ENCODE measurements at regions not wholly inside any gene's neighbourhood (a gene's known extent, or its start where the extent isn't known, plus 50 kb on each side); places are given as distances from the start of the nearest gene placed in this dataset.

DNA sequence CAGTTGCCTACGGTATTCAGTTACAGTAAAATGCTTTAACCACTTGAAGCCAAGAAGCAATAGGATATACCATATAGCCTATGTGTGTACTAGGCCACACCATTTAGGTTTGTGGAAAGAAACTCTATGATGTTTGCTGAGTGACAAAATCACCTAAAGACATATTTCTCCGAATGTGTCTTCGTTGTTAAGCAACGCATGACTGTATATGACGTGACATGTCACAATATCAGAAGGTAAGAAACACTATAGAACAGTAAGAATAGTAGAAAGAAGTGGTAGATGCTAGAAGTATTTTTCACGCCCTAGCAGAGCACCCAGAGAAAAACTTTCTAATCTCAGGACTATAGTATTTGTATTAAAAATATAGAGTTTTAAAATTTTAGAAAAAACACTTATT is 1188.2 kb upstream of the B3GALT2 start:
- Histone ChIP-seq H4K20me1 (ENCODE audit: insufficient read depth) (no peaks in the 10 kb centered on the region), H3F3A (ENCODE audit: insufficient read depth, low read depth) (no peaks in the 10 kb centered on the region), H3K36me3 (ENCODE audit: low read depth) (no peaks in the 10 kb centered on the region), H3K4me1 (replicated peaks; ENCODE audit: insufficient read depth) (no peaks in the 10 kb centered on the region), H3K27ac (no peak overlapping the region), H3K9me2 (ENCODE audit: insufficient read depth) (no peaks in the 10 kb centered on the region), H2AFZ (no peak overlapping the region), H3K4me2 (no peak overlapping the region), H3K9me3 (ENCODE audit: insufficient read depth, low read depth) (no peaks in the 10 kb centered on the region), H3K27me3 (ENCODE audit: insufficient read depth, low read depth) (no peaks in the 10 kb centered on the region), H3K4me3 (no peak overlapping the region), H3K79me2 (ENCODE audit: low read depth) (no peaks in the 10 kb centered on the region)
- ChIA-PET POLR2A (ENCODE audit: unreplicated experiment) (no interaction called here), CTCF (no interaction called here)
- DNase-seq, result no peak
- TF ChIP-seq, protein P1, sequence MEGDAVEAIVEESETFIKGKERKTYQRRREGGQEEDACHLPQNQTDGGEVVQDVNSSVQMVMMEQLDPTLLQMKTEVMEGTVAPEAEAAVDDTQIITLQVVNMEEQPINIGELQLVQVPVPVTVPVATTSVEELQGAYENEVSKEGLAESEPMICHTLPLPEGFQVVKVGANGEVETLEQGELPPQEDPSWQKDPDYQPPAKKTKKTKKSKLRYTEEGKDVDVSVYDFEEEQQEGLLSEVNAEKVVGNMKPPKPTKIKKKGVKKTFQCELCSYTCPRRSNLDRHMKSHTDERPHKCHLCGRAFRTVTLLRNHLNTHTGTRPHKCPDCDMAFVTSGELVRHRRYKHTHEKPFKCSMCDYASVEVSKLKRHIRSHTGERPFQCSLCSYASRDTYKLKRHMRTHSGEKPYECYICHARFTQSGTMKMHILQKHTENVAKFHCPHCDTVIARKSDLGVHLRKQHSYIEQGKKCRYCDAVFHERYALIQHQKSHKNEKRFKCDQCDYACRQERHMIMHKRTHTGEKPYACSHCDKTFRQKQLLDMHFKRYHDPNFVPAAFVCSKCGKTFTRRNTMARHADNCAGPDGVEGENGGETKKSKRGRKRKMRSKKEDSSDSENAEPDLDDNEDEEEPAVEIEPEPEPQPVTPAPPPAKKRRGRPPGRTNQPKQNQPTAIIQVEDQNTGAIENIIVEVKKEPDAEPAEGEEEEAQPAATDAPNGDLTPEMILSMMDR (conservative IDR thresholded peaks at IDR 0.05), result no peak
- no peak for TF ChIP-seq EZH2 (IDR thresholded peaks at IDR 0.05; ENCODE audit: low read depth)
- intact Hi-C loops (cut with micrococcal nuclease; ENCODE audit: unreplicated experiment), result no loop called here
- BruUV-seq (replicated peaks), result no TSS peak

DNA sequence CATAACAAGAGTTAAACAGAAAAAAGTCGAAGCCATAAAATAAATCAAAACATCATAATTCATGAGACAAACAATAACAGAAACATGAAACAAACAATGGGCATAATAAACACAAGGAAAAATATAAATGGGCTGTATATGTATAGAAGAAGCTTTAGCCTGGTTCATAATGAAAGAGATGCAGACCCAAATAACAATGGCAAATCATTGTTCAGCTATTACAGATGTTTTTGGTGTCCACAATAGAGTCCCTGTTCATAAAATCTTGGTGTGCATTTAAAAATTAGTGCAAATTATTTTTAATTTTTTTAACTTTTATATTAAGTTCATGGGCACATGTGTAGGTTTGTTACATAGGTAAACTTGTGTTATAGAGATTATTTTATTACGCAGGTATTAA is 1185.9 kb upstream of the B3GALT2 start:
- no peaks in the 10 kb centered on the region for H3K4me1 ChIP-seq (replicated peaks; ENCODE audit: insufficient read depth)
- no peak for DNase-seq
- H2AFZ ChIP-seq, result no peak overlapping the region
- no peaks in the 10 kb centered on the region for H3K9me2 ChIP-seq (ENCODE audit: insufficient read depth)
- H3K4me2 ChIP-seq, result no peak overlapping the region
- H3K36me3 ChIP-seq (ENCODE audit: low read depth), result no peaks in the 10 kb centered on the region
- no peaks in the 10 kb centered on the region for H4K20me1 ChIP-seq (ENCODE audit: insufficient read depth)
- H3K9me3 ChIP-seq (ENCODE audit: insufficient read depth, low read depth), result no peaks in the 10 kb centered on the region
- CTCF ChIA-PET, result no interaction called here
- TF ChIP-seq, protein P1 (conservative IDR thresholded peaks at IDR 0.05), result no peak
- TF ChIP-seq EZH2 (IDR thresholded peaks at IDR 0.05; ENCODE audit: low read depth), result no peak
- no TSS peak for BruUV-seq (replicated peaks)
- POLR2A ChIA-PET (ENCODE audit: unreplicated experiment), result no interaction called here
- H3K4me3 ChIP-seq, result no peak overlapping the region
- H3K27me3 ChIP-seq (ENCODE audit: insufficient read depth, low read depth), result no peaks in the 10 kb centered on the region
- intact Hi-C loops (cut with micrococcal nuclease; ENCODE audit: unreplicated experiment), result no loop called here
- no peaks in the 10 kb centered on the region for H3K79me2 ChIP-seq (ENCODE audit: low read depth)
- H3K27ac ChIP-seq, result no peak overlapping the region
- no peaks in the 10 kb centered on the region for H3F3A ChIP-seq (ENCODE audit: insufficient read depth, low read depth)

DNA sequence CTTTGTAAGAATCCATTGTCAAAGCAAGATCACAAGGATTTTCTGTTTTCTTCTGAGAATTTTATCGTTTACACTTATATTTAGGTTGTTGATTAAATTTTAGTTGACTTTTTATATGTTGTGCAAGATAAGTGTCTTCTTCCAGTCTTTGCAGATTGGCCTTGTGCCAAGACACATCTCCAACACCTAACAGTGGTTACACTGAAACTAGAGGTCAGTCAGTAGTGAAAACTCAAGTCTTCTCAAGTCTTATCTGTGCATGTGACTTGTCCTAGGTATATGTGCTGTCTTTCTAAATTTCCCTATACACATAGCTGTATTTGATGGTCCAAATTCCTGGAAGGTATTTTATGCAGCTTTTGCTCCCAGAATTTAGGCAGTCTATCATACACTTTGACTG is 1183.2 kb upstream of the B3GALT2 start:
- CTCF ChIA-PET, result no interaction called here
- TF ChIP-seq, protein P1 (conservative IDR thresholded peaks at IDR 0.05), result no peak
- no peak for TF ChIP-seq EZH2 (IDR thresholded peaks at IDR 0.05; ENCODE audit: low read depth)
- no TSS peak for BruUV-seq (replicated peaks)
- H2AFZ ChIP-seq, result no peak overlapping the region
- no peaks in the 10 kb centered on the region for H4K20me1 ChIP-seq (ENCODE audit: insufficient read depth)
- POLR2A ChIA-PET (ENCODE audit: unreplicated experiment), result no interaction called here
- H3K9me2 ChIP-seq (ENCODE audit: insufficient read depth), result no peaks in the 10 kb centered on the region
- no peaks in the 10 kb centered on the region for H3K9me3 ChIP-seq (ENCODE audit: insufficient read depth, low read depth)
- no peak overlapping the region for H3K27ac ChIP-seq
- H3K36me3 ChIP-seq (ENCODE audit: low read depth), result no peaks in the 10 kb centered on the region
- H3K79me2 ChIP-seq (ENCODE audit: low read depth), result no peaks in the 10 kb centered on the region
- no peaks in the 10 kb centered on the region for H3K4me1 ChIP-seq (replicated peaks; ENCODE audit: insufficient read depth)
- no peaks in the 10 kb centered on the region for H3K27me3 ChIP-seq (ENCODE audit: insufficient read depth, low read depth)
- H3F3A ChIP-seq (ENCODE audit: insufficient read depth, low read depth), result no peaks in the 10 kb centered on the region
- H3K4me3 ChIP-seq, result no peak overlapping the region
- intact Hi-C loops (cut with micrococcal nuclease; ENCODE audit: unreplicated experiment), result no loop called here
- no peak for DNase-seq
- no peak overlapping the region for H3K4me2 ChIP-seq

Data from PC-9 (cell line).